ENCODE measurements at regions not wholly inside any gene's neighbourhood (a gene's known extent, or its start where the extent isn't known, plus 50 kb on each side); places are given as distances from the start of the nearest gene placed in this dataset.
"Not testable (repeated sequence)": the region's sequence is repeated elsewhere in the genome, so short reads cannot be mapped to it uniquely, and the experiment has no call there.

- H3K27ac ChIP-seq = peak overlapping the region; percentile 24
- no peak for TF ChIP-seq CTCF (conservative IDR thresholded peaks at IDR 0.05)
- no peak for TF ChIP-seq ZFX (IDR thresholded peaks at IDR 0.05)
Observed at GRCh38 chr2:160583813-160584537, 90.4 kb upstream of the RBMS1 start.

GRCh38 chr2:160584972-160585494, 91.4 kb upstream of the RBMS1 start:
- TF ChIP-seq ZFX (IDR thresholded peaks at IDR 0.05) (no peak), CTCF (conservative IDR thresholded peaks at IDR 0.05) (no peak)

GRCh38 chr2:160590664-160591063, 97.1 kb upstream of the RBMS1 start:
- TF ChIP-seq ZFX (IDR thresholded peaks at IDR 0.05) (no peak), CTCF (conservative IDR thresholded peaks at IDR 0.05) (no peak)
- no peak overlapping the region for H3K27ac ChIP-seq

More at GRCh38 chr2:160584972-160585494, 91.4 kb upstream of the RBMS1 start:
- H3K27ac ChIP-seq = no peak overlapping the region

- TF ChIP-seq ZFX (IDR thresholded peaks at IDR 0.05) (no peak), CTCF (conservative IDR thresholded peaks at IDR 0.05) (no peak)
- H3K27ac ChIP-seq = no peak overlapping the region
Observed at GRCh38 chr2:160592401-160592800, 98.8 kb upstream of the RBMS1 start.

- no peak overlapping the region for H3K27ac ChIP-seq
- TF ChIP-seq ZFX (IDR thresholded peaks at IDR 0.05) = no peak
- no peak for TF ChIP-seq CTCF (conservative IDR thresholded peaks at IDR 0.05)
Observed at GRCh38 chr2:160592993-160593392, 99.4 kb upstream of the RBMS1 start.

GRCh38 chr2:160596441-160596840, 102.8 kb upstream of the RBMS1 start:
- no peak overlapping the region for H3K27ac ChIP-seq
- TF ChIP-seq CTCF (conservative IDR thresholded peaks at IDR 0.05) = no peak
- TF ChIP-seq ZFX (IDR thresholded peaks at IDR 0.05) = no peak

- not testable (repeated sequence) for H3K27ac ChIP-seq
Observed at GRCh38 chr2:160600437-160600836, 106.8 kb upstream of the RBMS1 start.

GRCh38 chr2:160602073-160602472, 108.5 kb upstream of the RBMS1 start:
- TF ChIP-seq ZFX (IDR thresholded peaks at IDR 0.05) (no peak), CTCF (conservative IDR thresholded peaks at IDR 0.05) (no peak)
- H3K27ac ChIP-seq = no peak overlapping the region

Measured in C4-2B (cell line).